Gastrocnemius medialis (tissue), 4 donors: ENCODE measurements at regions not wholly inside any gene's neighbourhood (a gene's known extent, or its start where the extent isn't known, plus 50 kb on each side); places are given as distances from the start of the nearest gene placed in this dataset.
"Not testable (repeated sequence)": the region's sequence is repeated elsewhere in the genome, so short reads cannot be mapped to it uniquely, and the experiment has no call there.

ENCODE experiments used
- POLR2A ChIP-seq, 2 donors: fragments of 450-650 bp; IDR thresholded peaks; one replicate each; pipeline ENCODE4 v1.6.1; 2017; ENCODE audit warnings: antibody characterized with exemption in 2 of 2, mild to moderate bottlenecking in 2 of 2, moderate library complexity in 2 of 2
- TF ChIP-seq, protein P1 (sequence below), 5 experiments: fragments of 450-650 bp in 3 of 5; fragments of 200-600 bp in 2 of 5; sonication (generic) in 2 of 5; IDR thresholded peaks in 4 of 5; conservative IDR thresholded peaks in 1 of 5; 1 replicate in 4 of 5; 2 replicates in 1 of 5; pipeline ENCODE4 v1.5.1; 2016 to 2019; ENCODE audit warnings: antibody characterized with exemption in 5 of 5, mild to moderate bottlenecking in 3 of 5, moderate library complexity in 3 of 5

DNA sequence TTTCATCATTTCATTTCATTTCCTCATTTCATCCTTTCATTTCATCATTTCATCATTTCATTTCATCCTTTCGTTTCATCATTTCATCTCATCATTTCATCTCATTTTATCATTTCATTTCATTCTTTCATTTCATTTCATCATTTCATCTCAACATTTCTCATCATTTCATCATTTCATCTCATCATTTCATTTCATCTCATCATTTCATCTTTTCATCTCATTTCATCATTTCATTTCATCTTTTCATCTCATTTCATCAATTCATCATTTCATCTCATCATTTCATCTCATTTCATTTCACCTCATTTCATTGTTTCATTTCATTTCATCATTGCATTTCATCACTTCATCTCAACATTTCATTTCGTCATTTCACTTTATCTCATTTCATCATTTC lies 129.7 kb upstream of the TP53TG3 start:
- TF ChIP-seq, protein P1, sequence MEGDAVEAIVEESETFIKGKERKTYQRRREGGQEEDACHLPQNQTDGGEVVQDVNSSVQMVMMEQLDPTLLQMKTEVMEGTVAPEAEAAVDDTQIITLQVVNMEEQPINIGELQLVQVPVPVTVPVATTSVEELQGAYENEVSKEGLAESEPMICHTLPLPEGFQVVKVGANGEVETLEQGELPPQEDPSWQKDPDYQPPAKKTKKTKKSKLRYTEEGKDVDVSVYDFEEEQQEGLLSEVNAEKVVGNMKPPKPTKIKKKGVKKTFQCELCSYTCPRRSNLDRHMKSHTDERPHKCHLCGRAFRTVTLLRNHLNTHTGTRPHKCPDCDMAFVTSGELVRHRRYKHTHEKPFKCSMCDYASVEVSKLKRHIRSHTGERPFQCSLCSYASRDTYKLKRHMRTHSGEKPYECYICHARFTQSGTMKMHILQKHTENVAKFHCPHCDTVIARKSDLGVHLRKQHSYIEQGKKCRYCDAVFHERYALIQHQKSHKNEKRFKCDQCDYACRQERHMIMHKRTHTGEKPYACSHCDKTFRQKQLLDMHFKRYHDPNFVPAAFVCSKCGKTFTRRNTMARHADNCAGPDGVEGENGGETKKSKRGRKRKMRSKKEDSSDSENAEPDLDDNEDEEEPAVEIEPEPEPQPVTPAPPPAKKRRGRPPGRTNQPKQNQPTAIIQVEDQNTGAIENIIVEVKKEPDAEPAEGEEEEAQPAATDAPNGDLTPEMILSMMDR (IDR thresholded peaks at IDR 0.05 in 4 of 5, conservative IDR thresholded peaks at IDR 0.05 in 1 of 5), result not testable (repeated sequence)
- not testable (repeated sequence) for TF ChIP-seq POLR2A (IDR thresholded peaks at IDR 0.05)
